Neural crest cell (in vitro differentiated cells): ENCODE measurements at regions not wholly inside any gene's neighbourhood (a gene's known extent, or its start where the extent isn't known, plus 50 kb on each side); places are given as distances from the start of the nearest gene placed in this dataset.

Experiments
- DNase-seq: peaks from one replicate; pipeline ENCODE4 v3.0.0; 2021; ENCODE audit warnings: low read depth, mixed read lengths, low spot score
- H3K27ac Mint-ChIP-seq: one replicate; pipeline ENCODE4 v1.8.0; 2021; ENCODE audit warnings: mild to moderate bottlenecking, mixed read lengths; ENCODE audit not compliant: unreplicated experiment
- H3K27me3 Mint-ChIP-seq: 2 replicates; pipeline ENCODE4 v1.8.0; 2021; ENCODE audit warnings: low read depth, mild to moderate bottlenecking, mixed read lengths
- H3K36me3 Mint-ChIP-seq: 2 replicates; pipeline ENCODE4 v1.8.0; 2021; ENCODE audit warnings: low read depth, mild to moderate bottlenecking, mixed read lengths
- H3K4me1 Mint-ChIP-seq: 2 replicates; pipeline ENCODE4 v1.8.0; 2021; ENCODE audit warnings: mixed read lengths
- H3K4me3 Mint-ChIP-seq: one replicate; pipeline ENCODE4 v1.8.0; 2021; ENCODE audit warnings: mild to moderate bottlenecking, mixed read lengths
- H3K9me3 Mint-ChIP-seq: 2 replicates; pipeline ENCODE4 v1.8.0; 2021; ENCODE audit warnings: mixed read lengths
- TF ChIP-seq, protein P1 (sequence below): fragments of 200-600 bp; sonication (generic); conservative IDR thresholded peaks from 2 replicates; pipeline ENCODE4 v1.5.0; 2021; ENCODE audit warnings: antibody characterized with exemption, mild to moderate bottlenecking

DNA sequence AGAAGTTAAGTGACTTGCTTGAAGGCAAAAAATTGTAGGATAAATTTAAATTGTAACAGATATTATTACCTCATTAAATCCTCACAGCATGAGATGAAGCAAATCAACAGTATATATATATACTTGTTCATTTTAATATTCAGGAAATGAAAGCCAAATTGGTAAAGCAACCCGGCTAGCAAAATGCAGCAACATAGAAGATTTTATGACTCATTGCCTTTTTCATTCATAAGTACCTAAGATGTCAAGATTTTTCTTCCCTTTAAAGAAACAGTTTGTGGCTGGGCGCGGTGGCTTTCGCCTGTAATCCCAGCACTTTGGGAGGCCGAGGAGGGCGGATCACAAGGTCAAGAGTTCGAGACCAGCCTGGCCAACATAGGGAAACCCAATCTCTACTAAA lies 190.5 kb upstream of the NRIP1 start:
- H3K36me3 Mint-ChIP-seq, result no peaks in the 10 kb centered on the region
- H3K4me3 Mint-ChIP-seq, result no peak overlapping the region
- TF ChIP-seq, protein P1, sequence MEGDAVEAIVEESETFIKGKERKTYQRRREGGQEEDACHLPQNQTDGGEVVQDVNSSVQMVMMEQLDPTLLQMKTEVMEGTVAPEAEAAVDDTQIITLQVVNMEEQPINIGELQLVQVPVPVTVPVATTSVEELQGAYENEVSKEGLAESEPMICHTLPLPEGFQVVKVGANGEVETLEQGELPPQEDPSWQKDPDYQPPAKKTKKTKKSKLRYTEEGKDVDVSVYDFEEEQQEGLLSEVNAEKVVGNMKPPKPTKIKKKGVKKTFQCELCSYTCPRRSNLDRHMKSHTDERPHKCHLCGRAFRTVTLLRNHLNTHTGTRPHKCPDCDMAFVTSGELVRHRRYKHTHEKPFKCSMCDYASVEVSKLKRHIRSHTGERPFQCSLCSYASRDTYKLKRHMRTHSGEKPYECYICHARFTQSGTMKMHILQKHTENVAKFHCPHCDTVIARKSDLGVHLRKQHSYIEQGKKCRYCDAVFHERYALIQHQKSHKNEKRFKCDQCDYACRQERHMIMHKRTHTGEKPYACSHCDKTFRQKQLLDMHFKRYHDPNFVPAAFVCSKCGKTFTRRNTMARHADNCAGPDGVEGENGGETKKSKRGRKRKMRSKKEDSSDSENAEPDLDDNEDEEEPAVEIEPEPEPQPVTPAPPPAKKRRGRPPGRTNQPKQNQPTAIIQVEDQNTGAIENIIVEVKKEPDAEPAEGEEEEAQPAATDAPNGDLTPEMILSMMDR, result no peak
- H3K9me3 Mint-ChIP-seq, result peaks cover 7% of the 10 kb centered on the region
- H3K27me3 Mint-ChIP-seq, result no peaks in the 10 kb centered on the region
- H3K27ac Mint-ChIP-seq, result no peak overlapping the region
- H3K4me1 Mint-ChIP-seq, result no peaks in the 10 kb centered on the region
- no peak for DNase-seq

- no peak for DNase-seq
- H3K27ac Mint-ChIP-seq, result no peak overlapping the region
- H3K4me1 Mint-ChIP-seq, result no peaks in the 10 kb centered on the region
- H3K27me3 Mint-ChIP-seq, result no peaks in the 10 kb centered on the region
- H3K4me3 Mint-ChIP-seq, result no peak overlapping the region
- TF ChIP-seq, protein P1, result no peak
- H3K9me3 Mint-ChIP-seq, result peaks cover 7% of the 10 kb centered on the region
- H3K36me3 Mint-ChIP-seq, result no peaks in the 10 kb centered on the region
Measured at GRCh38 chr21:15255763-15256162, 191.0 kb upstream of the NRIP1 start.

- no peak overlapping the region for H3K27ac Mint-ChIP-seq
- H3K4me3 Mint-ChIP-seq, result no peak overlapping the region
- H3K27me3 Mint-ChIP-seq, result no peaks in the 10 kb centered on the region
- DNase-seq, result no peak
- peaks cover 7% of the 10 kb centered on the region for H3K9me3 Mint-ChIP-seq
- no peaks in the 10 kb centered on the region for H3K36me3 Mint-ChIP-seq
- H3K4me1 Mint-ChIP-seq, result no peaks in the 10 kb centered on the region
- TF ChIP-seq, protein P1, result no peak
Measured at GRCh38 chr21:15256996-15257395, 192.2 kb upstream of the NRIP1 start.

DNA sequence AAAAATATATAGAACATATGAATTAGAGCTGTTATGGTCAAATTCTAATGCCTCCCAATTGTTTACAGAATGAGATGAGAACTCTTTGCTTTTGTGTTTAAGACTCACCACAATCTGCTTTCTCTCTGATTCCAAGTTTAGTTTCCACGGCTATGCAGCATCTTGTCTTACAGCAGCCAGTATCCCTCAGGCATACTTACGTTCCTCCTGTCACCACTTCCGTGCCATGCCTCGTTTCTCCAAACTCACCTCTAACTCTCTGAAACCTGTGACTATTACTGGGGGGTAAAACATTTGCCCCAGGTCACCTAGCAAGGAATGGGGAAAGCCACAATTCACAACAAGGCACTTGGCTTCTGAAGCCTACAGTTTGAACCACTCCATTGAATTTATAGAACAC lies 192.8 kb upstream of the NRIP1 start:
- no peak overlapping the region for H3K27ac Mint-ChIP-seq
- no peaks in the 10 kb centered on the region for H3K36me3 Mint-ChIP-seq
- H3K9me3 Mint-ChIP-seq, result peaks cover 6% of the 10 kb centered on the region
- H3K4me3 Mint-ChIP-seq, result no peak overlapping the region
- no peaks in the 10 kb centered on the region for H3K4me1 Mint-ChIP-seq
- TF ChIP-seq, protein P1, result no peak
- no peaks in the 10 kb centered on the region for H3K27me3 Mint-ChIP-seq
- DNase-seq, result no peak

DNA sequence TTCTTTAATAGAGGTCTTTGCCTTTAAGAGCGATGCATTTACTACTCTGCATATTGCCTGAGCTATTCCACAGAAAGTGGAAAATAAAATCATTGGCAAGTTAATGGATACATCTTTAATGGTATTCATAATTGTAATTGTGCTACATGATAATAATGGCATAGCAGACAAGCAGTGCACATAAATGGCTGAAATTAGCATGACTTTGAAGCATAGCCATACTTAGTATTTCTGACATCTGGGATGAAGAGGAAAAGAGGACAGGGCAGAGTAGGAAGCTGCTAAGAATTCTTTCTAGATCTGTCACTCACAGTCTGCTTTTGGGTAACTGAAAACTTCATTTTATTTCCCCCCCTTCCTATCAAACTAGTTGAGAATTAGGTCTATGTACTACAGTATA lies 195.0 kb upstream of the NRIP1 start:
- no peak for DNase-seq
- TF ChIP-seq, protein P1, result no peak
- no peaks in the 10 kb centered on the region for H3K4me1 Mint-ChIP-seq
- H3K36me3 Mint-ChIP-seq, result peaks cover 3% of the 10 kb centered on the region
- no peaks in the 10 kb centered on the region for H3K27me3 Mint-ChIP-seq
- no peak overlapping the region for H3K27ac Mint-ChIP-seq
- no peak overlapping the region for H3K4me3 Mint-ChIP-seq
- H3K9me3 Mint-ChIP-seq, result peaks cover 9% of the 10 kb centered on the region

DNA sequence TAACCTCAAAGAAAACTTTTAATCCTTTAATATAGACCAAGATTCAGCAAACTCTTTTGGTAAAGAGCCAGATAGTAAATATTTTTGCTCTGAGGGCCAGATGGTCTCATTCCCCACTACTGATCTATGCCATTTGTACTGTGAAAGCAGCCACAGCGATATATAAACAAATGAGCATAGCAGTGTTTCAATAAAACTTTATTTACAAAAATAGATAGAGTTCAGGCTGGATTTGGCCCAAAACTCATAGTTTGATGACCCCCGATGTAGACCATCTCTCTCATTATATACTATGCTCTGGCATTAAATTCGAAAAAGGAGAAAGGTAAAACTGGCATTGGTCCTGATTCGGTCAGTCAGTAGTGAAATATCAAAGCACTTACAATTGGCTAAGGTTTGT lies 195.8 kb upstream of the NRIP1 start:
- no peak overlapping the region for H3K4me3 Mint-ChIP-seq
- H3K9me3 Mint-ChIP-seq, result peaks cover 9% of the 10 kb centered on the region
- no peaks in the 10 kb centered on the region for H3K27me3 Mint-ChIP-seq
- H3K4me1 Mint-ChIP-seq, result no peaks in the 10 kb centered on the region
- TF ChIP-seq, protein P1, result no peak
- no peak for DNase-seq
- peak overlapping the region; percentile 27 for H3K27ac Mint-ChIP-seq
- peaks cover 3% of the 10 kb centered on the region for H3K36me3 Mint-ChIP-seq
